ENCODE measurements at regions not wholly inside any gene's neighbourhood (a gene's known extent, or its start where the extent isn't known, plus 50 kb on each side); places are given as distances from the start of the nearest gene placed in this dataset.
"Not testable (repeated sequence)": the region's sequence is repeated elsewhere in the genome, so short reads cannot be mapped to it uniquely, and the experiment has no call there.

DNA sequence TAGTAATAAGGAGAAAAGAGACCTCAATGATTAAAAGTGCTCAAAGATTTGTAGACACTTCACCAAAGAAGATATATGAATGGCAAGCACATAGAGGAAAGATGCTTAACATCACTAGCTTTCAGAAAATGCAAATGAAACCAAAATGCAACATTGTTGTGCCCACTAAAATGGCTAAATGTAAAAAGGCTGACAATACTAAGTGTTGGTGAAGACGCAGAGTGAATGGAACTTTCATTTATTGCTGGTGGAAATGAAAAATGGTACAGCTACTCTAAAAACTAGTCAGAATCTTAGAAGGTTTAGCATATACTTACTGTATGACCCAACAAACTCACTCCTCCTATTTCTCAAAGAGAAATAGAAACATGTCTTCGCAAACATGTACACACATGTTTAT, 212.9 kb upstream of the PITRM1 start:
- no peak for DNase-seq (ENCODE audit: low read depth in 2 of 2)

DNA sequence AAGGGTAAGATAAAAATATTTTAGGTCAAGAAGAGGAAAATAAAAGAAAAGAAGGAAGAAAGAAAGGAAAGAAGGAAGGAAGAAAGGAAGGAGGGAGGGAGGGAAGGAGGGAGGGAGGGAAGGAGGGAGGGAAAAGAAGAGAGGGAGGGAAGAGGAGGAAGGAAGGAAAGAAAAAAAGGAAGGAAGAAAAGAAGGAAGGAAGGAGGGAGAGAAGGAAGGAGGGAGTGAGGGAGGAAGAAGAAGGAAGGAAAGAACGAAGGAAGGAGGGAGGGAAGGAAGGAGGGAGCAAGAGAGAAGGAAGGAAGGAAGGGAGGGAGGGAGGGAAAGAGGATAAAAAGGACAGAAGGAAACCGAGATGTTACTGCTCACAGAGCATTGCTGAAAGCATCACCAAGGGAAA, 209.5 kb upstream of the PITRM1 start:
- DNase-seq (ENCODE audit: low read depth in 2 of 2): no peak

DNA sequence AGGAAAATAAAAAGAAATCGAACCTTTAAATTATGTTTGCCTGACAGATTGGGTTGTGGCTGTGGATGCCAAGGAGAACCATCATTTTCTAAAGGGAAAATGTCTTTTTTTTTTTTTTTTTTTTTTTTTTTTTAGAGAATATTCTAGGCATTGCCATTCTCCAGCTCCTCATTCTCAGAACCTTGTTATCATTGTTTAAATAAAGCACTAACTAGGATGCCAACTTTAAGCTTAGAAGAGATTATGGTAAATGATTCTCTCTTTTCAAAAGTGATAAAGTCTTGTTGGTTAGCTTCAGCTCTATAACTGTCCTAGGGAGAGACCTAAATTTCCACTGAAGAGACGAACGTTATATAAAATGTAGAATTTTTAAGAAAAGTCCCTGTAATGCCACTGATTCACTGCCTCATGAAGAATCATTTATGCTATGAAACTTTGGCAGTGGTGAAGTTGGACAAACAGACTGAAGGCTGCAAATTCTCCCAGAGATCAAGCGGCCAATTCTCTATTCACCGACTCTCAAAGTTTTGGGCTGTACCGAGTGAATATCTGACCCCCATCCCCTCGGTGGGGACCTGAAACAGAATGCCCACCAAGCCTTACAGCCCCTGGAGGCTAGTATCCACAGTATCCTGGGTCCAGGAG, 207.9 kb upstream of the PITRM1 start:
- no peak for DNase-seq (ENCODE audit: low read depth in 2 of 2)

DNA sequence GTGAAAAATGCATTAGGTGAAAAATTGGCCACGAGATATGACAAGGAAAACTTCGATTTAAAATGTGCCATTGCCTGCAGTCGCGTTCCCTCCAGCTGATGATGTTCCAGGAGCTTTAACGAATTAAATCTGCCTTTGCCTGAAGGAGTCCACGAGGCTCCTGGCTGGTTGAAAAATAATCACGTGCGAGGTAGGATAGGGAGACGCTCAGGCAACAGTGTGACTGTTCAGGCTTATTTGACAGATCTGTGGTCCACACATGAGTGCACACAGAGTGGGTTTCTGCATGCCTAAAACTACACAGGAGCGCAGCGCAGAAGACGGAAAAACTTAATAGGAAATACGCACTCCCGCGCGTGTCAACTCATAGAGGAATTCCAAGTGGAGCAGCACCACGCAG, 204.0 kb upstream of the PITRM1 start:
- no peak for DNase-seq (ENCODE audit: low read depth in 2 of 2)

DNA sequence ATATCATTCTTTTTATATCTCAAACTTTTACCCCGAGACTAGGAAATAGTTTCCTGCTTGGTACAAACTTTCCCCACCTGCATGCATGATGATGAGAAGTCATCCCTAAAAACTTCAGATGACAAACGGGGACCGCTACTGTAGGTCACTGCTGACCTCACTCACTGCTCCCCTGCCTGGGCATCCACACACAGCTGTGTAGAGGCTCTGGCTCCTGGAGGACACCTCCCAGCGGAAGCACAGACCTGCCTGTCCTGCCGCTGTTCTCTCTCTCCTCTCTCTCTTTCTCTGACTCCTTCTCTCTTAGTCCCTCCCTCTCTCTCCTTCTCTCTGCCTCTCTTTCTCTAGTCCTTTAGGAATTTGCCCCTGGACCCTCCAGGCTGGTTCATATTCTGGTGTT, 202.9 kb upstream of the PITRM1 start:
- DNase-seq (ENCODE audit: low read depth in 2 of 2): no peak

DNA sequence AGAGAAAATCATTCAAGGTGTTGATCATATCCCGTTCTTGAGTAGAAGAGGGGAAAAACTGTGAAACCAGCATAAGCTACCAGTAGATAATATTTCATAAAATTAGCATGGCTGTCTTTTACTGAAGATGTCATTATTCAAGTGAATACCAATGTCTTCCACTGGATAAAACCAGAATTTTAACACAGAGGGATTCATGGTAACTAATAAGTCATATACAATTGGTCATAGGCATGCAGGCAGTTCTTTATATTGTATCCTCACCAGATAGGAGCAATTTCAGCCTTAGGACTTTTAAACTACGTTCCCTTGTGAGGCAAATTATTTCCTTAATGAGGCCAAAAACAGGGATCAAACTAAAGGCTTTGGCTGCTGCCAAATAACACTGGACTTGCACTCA, 202.3 kb upstream of the PITRM1 start:
- no peak for DNase-seq (ENCODE audit: low read depth in 2 of 2)

DNA sequence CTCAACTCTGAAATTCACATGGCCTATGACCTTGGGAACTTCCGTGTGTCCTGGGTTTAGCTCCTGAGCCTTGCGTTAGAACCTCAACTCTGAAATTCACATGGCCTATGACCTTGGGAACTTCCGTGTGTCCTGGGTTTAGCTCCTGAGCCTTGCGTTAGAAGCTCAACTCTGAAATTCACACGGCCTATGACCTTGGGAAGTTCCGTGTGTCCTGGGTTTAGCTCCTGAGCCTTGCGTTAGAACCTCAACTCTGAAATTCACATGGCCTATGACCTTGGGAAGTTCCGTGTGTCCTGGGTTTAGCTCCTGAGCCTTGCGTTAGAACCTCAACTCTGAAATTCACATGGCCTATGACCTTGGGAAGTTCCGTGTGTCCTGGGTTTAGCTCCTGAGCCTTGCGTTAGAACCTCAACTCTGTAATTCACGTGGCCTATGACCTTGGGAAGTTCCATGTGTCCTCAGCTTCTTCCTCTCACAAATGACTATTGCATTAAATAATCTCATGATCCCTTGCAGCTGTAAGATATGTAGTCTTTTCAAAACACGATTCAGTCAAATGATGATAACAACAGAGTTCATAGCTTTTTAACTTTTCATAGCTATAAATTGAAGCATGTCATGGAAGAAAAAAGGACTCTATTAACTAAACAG, 200.9 kb upstream of the PITRM1 start:
- not testable (repeated sequence) for DNase-seq (ENCODE audit: low read depth in 2 of 2)

DNA sequence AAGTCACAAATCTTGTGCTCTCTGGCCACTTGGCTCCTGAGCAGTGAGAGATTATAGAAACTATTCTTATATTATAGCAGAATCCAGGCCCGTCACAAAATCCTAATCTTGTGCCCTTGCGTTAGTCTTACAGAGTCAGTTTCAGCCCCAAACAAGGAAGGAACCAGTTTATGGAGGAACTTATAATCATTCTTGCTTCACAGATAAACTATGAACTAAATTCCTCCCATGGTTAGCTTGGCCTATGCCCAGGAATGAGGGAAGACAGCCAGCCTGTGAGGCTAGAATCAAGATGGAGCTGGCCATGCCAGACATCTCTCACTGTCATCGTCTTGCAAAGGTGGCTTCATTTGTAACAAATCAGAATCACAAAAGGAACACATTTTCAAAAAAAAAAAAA, 199.7 kb upstream of the PITRM1 start:
- DNase-seq (ENCODE audit: low read depth in 2 of 2): no peak

DNA sequence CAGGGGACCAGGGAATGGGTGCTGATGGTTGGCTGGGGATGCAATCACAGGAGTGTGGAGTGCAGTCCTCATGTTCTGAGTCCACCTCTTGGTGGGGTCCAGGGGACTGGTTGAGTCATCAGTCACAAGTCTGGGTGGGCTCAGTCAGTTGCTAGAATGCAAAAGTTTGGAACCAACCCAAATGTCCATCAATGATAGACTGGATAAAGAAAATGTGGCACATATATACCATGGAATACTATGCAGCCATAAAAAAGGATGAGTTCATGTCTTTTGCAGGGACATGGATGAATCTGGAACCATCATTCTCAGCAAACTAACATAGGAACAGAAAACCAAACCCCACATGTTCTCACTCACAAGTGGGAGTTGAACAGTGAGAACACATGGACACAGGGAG, 199.0 kb upstream of the PITRM1 start:
- DNase-seq (ENCODE audit: low read depth in 2 of 2): not testable (repeated sequence)

DNA sequence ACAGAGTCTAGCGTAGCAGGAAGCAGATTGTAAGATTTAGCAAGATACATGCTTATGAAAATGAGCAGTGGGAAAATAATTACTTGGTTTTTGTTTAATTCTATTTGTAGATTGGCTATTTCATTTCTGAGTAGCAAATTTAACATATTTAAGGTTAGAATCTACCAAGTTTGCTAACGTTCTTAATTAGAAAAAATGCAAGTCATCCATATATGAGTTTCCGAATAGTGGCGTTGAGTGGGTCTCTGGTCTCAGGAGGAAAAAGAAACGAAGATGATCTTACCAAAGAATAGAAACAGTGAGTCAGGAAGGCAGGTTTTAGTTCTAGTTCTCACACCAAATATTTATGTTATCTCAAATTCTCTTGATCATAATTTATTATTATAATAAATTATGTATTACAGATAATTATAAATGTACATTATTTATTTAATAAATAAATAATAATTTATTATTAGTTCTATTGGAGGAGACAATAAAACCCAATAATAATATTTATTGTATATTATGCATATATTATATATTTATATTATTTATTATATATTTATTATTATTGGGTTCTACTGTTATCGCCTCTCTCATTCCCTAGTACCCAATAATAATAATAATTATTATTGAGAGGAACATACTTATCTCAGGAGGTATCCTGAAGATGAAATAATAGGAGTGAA, 194.3 kb upstream of the PITRM1 start:
- DNase-seq (ENCODE audit: low read depth in 2 of 2): no peak

DNA sequence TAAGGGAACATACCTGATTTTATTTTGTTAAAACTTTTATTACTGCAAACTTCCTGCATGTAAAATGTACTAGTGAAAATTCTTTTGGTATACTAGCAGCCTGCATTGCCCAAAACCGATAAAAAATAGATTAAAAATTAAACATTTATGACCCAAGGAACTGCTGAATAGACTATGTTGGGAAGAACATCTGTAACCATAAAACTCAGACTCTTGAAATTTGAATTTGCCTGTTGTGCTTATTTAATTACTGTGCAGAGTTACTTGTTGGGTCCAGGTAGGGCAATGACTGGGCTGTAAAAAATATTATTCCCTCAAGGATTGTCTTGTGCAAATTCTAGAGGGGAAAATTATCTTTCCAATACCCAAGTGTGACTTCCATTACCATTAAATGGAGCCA, 193.5 kb upstream of the PITRM1 start:
- no peak for DNase-seq (ENCODE audit: low read depth in 2 of 2)

DNA sequence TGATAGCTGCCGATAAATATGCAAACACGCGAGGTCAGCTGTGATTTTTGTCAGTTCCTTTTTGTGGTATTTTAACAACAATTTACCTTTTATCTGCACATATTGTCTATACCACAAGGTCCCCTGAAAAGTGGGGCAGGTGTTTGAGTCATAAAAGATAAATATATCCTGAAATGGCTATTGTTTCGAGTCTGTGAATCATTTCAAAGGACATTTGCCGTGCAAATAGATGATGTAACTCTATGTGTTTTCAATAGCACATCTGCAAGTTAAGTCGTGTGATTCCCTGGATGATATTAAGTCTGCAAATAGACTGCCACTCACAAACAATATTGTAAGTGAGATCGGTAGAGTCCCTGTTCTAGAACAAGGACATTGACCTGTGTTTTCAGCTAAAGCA, 193.0 kb upstream of the PITRM1 start:
- DNase-seq (ENCODE audit: low read depth in 2 of 2): no peak

DNA sequence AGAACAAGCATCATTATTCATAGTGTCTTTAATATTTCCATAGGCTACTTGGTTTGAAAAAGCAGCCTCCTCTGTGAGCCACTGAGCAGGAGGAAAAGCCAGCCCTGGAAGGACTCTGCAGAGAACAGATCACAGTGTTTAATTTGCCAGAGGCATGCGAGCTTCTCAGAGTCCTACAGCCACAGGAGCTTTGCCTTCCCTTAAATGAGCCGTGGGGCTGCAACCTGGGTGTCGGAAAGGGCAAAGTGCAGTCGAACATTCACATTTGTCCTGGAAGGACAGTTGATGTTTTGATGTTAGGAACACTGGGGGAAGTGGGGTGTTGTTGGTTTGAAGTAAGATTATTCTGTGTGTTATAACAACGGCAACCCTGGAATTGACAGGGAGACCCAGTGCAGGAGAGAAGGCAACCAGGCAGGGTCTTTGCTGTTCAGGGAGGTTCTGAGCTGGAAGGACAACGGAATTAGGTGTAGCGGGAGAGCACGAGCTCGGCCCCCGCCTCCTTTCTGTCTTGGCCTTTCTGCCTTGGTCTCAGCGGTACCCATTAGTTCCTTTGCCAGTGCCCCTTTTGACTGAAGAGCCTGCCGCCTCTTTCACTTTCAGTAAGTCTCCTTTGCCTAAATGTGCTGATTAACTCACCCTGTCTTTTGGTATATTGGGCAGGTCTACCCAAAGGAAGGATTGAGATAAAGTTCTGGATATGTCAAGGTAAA, 192.3 kb upstream of the PITRM1 start:
- DNase-seq (ENCODE audit: low read depth in 2 of 2): no peak

DNA sequence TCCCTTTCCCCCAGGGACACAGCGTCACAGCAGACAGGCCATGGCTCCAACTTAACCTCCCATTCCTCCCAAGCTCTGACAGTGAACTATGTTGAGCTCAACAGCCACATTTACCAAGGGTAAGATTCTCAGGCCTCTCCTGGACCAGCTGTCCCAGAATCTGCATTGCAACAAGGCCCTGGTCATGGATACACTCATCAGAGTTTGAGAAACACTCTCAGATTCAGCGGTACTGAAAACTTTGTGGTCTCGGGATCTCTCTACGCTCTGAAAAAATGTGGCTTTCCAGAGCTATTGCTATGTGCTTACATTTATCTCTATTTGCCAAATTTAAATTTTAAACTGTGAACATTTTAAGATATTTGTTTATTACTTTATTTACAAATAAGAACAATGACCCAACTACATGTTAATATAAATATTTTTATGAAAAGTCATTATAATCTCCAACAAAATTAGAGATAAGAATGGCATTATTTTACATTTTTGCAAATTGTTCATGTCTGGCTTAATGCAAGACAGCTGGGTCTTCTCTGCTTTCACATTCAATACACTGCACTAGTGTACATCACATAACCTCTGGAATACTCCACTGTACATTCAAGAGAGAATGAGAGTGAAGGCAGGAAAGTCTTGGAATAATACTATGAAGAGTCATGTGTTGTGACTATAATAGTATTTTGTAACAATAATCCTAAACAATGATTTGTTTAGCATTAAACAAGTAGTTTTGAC, 190.9 kb upstream of the PITRM1 start:
- DNase-seq (ENCODE audit: low read depth in 2 of 2): no peak

DNA sequence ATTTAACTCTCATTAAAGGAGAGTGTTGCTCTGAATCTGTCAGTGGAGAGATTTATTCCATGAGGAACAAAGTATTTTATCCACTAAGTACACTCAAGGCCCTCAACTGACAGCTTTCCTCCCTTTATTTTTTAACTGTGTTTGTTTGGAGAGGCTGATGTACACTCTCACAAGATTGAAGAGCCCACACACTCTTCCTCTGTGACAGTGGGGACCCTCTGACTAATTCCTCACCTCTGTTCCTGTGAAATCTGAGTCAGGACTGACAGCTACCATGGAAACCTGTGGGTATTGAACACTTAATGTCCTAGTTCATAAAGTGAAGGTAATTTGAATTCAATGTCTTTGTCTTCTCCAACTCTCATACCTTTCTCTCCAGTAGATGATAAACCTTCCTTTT, 189.8 kb upstream of the PITRM1 start:
- DNase-seq (ENCODE audit: low read depth in 2 of 2): no peak

DNA sequence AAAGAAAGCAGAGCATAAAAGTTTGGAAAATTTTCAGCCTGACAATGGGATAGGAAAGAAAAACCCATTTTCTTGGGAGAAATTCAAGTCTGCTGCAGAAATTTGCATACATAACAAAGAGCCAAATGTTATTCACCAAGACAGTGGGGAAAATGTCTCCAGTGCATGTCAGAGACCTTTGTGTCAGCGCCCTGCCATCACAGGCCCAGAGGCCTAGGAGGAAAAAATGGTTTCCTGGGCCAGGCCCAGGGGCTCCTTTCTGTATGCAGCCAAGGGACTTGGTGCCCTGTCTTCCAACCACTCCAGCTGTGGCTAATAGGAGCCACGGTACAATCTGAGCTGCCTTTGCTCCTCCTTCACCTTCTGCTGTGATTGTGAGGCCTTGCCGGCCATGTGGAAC, 189.1 kb upstream of the PITRM1 start:
- DNase-seq (ENCODE audit: low read depth in 2 of 2): no peak

DNA sequence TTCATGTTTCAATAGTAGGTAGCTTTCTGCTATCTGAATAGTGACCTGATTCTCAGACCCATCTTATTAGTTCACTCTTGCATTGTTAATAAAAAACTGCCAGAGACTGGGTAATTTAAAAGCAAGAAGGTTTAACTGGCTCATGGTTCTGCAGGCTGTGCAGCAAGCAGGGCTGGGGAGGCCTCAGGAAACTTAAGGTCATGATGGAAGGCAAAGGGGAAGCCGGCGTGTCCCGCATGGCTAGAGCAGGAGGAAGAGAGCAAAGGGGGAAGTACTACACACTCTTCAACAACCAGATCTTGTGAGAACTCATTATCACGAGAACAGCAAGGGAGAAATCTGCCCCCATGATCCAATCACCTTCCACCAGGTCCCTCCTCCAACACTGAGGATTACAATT, 185.2 kb upstream of the PITRM1 start:
- DNase-seq (ENCODE audit: low read depth in 2 of 2): no peak

DNA sequence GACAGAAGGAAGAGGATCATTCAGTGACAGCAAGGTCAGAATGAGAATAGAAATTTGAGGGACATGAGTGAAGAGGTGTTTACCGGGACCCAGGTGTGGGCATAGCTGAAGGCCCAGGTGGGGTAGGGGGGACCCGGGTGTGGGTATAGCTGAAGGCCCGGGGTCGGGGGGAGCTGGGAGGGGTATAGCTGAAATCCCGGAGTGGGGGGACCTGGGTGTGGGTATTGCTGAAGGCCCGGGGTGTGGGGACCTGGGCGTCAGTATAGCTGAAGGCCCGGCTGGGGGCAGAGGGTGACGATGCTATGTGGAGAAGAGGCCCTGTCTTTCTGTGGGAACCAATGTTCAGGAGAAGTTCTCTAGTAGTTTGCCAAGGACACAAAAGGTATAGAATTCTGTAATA, 183.0 kb upstream of the PITRM1 start:
- no peak for DNase-seq (ENCODE audit: low read depth in 2 of 2)

DNA sequence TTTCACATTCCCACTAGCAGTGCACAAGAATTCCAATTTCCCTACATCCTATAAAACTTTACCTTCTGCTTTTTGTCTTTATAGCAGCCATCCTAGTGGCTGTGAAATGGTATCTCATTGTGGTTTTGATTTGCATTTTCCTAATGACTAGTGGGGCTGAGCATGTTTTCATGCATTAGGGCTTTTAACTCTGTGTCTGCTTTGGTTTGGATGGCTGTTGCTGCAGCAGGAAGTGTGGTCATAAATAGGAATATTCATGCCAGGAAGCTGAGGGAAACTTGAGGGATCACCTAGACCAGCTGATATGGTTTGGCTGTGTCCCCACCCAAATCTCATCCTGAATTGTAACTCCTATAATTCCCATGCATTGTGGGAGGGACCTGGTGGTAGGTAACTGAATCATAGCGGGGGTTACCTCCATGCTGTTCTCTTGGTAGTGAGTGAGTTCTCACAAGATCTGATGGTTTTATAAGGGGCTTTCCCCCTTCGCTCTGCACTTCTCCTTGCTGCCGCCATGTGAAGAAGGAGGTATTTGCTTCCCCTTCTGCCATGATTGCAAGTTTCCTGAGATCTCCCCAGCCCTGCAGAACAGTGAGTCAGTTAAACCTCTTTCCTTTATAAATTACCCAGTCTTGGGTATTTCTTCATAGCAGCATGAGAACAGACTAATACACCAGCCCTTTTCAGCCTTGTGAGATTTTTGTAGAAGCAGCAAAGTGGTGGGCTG, 181.8 kb upstream of the PITRM1 start:
- DNase-seq (ENCODE audit: low read depth in 2 of 2): no peak

DNA sequence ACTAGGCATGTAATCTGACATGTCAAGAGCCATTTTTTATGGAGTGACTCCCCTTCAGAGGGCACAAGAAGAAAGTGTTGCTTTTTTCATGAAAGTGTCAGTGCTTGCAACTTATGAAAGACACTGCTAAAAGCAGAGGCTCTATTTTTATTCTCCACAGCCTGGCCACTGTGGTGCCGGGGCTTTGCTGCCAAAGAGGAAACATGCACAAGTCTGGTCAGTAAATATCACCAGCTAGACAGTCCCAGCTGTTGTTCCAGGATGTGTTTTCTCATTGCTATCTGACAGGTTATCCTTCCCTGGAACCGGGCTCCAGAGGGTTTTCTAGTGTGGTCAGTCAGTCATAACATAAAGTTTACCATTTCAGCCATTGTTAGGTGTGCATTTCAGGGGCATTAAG, 180.7 kb upstream of the PITRM1 start:
- DNase-seq (ENCODE audit: low read depth in 2 of 2): no peak

DNA sequence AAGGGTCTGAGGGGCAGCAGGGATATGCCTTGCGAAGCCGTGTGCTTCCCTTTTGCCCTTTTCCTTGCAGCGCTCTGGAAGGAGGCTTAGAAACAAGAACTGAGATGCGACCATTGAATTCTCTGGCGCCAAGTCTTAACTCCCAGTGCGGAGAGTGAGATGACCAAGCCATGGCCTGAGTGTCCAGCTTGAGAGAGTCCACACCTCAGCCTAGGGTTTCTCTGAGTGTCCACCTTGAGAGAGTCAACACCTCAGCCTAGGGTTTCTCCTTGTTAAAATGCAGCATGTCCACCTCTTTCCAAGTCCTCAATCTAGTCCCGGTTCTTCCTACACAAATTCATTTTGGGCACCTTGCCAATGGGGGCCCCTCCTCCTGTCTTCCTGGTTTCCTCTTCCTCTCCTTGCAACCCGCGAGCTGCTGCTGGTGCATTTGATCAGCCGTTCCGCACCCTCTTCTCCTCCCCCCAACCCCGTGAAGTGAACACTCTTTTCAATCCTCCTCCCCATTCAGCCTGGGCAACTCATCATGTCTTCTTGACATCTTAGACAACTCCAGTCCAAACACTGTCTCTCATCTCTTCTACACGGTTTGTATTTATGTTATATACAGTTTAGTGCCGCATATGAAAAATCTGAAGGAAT, 178.2 kb upstream of the PITRM1 start:
- DNase-seq (ENCODE audit: low read depth in 2 of 2): no peak
